Testis (tissue), 2 donors: ENCODE measurements at regions not wholly inside any gene's neighbourhood (a gene's known extent, or its start where the extent isn't known, plus 50 kb on each side); places are given as distances from the start of the nearest gene placed in this dataset.

Source experiments
- CTCF ChIP-seq, 3 experiments: fragments of 450-650 bp in 2 of 3; fragments of 200-600 bp in 1 of 3; sonication (generic) in 1 of 3; IDR thresholded peaks; one replicate each; pipeline ENCODE4 v1.5.1; 2016 to 2019; ENCODE audit warnings: antibody characterized with exemption in 3 of 3, mild to moderate bottlenecking in 2 of 3, moderate library complexity in 1 of 3
- POLR2A ChIP-seq: fragments of 450-650 bp; IDR thresholded peaks from one replicate; pipeline ENCODE4 v1.6.1; 2017; ENCODE audit warnings: antibody characterized with exemption, mild to moderate bottlenecking, moderate library complexity

- TF ChIP-seq CTCF (IDR thresholded peaks at IDR 0.05), result no peak
- no peak for TF ChIP-seq POLR2A
Measured at GRCh38 chr5:38141665-38142064, 116.7 kb upstream of the EGFLAM start.
